ENCODE measurements at regions not wholly inside any gene's neighbourhood (a gene's known extent, or its start where the extent isn't known, plus 50 kb on each side); places are given as distances from the start of the nearest gene placed in this dataset. TPM values are rescaled to one million over a fixed set of nuclear protein-coding genes. Genes with fewer than 3 reads are reported as not detected.
"Not testable (repeated sequence)": the region's sequence is repeated elsewhere in the genome, so short reads cannot be mapped to it uniquely, and the experiment has no call there.

DNA sequence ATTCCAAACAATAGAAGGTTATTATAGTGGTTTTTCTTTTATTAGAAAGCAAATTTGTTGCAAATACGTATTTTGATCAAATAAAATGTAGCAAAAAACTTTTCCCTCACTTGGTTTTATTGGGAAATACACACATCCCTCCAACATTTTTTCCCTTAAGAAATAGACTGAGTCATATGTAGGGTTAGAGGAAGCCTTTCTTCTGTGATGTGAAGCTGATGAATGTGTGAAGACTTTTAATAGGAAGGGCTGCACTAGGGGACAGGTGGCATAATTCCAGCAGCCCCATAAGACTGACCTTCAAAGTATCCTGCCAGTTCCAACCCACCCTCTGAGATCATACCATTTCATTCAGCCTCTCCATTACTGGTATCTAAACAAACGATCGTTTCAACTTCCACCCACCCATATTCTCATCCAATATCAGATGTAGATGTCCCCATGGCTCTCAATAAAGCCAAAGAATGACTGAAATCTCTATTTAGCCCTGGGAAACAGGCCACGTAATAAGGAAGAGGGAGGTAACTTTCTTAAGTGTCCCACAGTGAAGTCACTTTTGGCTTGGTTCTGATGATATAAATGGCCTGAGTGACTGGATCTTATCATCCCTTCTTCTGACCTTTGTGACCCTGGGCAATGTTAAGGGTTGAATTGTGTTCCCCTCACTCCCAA is 64.7 kb upstream of the LPAR1 start:
- no peaks in the 10 kb centered on the region for H3K27me3 Mint-ChIP-seq

DNA sequence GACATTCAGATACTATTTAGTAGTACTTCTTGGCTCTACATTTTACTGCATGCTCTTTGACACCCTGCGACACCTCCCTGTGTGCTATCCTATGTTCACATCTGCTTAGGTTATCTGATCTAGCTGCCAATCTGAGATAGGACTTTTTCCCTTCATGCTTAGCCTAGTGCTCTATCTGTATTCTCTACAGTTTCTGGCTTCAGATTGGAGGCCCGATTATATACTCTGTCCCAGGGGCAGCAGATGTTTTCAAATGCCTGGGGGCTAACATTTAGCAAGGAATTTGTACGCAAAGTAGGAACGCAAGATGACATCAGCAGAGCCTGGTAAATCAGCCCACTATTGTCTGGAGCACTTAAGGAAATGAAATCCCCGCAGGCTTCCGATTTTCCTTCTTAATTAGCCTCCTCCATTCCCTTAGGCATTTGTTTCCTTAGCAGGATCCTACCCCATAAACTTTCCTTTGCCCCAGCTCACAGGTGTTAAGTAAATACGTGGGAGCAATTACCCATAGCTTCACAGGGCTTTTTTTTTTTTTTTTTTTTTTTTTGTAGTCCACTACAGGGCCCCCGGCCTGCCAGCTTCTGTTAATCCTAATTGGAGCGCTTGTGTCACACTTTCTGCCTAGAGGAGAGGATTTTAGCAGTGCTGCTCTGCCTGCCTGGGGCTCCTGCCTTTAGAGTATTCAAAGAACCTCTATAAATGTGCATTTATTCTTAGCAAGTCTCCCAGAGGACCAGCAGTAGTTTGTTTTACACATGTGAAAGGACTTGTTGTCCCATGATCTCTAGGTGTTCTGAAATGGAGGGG is 61.1 kb upstream of the LPAR1 start:
- Mint-ChIP-seq H3K9me3 (no peaks in the 10 kb centered on the region), H3K4me3 (no peak overlapping the region), H3K36me3 (no peaks in the 10 kb centered on the region), H3K4me1 (no peaks in the 10 kb centered on the region), H3K27me3 (no peaks in the 10 kb centered on the region), H3K27ac (no peak overlapping the region)
- ATAC-seq (ENCODE audit: low read depth) (no peak), DNase-seq (no peak)
- POLR2A ChIA-PET = no interaction called here

More for the DNA sequence above, 64.7 kb upstream of the LPAR1 start:
- Mint-ChIP-seq H3K36me3 (no peaks in the 10 kb centered on the region), H3K9me3 (no peaks in the 10 kb centered on the region), H3K4me1 (no peaks in the 10 kb centered on the region), H3K27ac (no peak overlapping the region), H3K4me3 (no peak overlapping the region)
- DNase-seq (no peak), ATAC-seq (ENCODE audit: low read depth) (no peak)
- POLR2A ChIA-PET = no interaction called here

DNA sequence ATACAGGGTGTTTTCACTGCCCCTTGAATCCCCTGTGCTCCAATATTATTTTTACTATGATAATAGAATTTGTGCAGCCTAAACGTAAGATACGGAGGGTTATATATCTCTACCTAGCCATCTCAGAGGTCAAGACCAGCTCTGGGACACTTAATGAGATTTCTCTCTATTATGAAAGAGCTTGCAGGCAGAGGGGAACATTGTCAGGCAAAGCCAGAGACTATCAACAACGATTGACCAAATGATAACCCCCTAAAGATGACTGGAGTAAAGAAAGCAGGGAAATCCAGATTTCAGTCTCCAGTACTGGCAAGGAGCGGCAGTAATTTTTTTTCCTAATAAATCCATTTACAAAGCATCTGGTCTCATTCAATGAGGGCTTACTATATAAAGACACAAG is 59.8 kb upstream of the LPAR1 start:
- no peaks in the 10 kb centered on the region for H3K4me1 Mint-ChIP-seq
- POLR2A ChIA-PET = no interaction called here
- DNase-seq (no peak), ATAC-seq (ENCODE audit: low read depth) (no peak)
- H3K9me3 Mint-ChIP-seq = no peaks in the 10 kb centered on the region
- H3K27ac Mint-ChIP-seq = no peak overlapping the region
- H3K27me3 Mint-ChIP-seq = no peaks in the 10 kb centered on the region
- H3K4me3 Mint-ChIP-seq = no peak overlapping the region
- H3K36me3 Mint-ChIP-seq = no peaks in the 10 kb centered on the region

DNA sequence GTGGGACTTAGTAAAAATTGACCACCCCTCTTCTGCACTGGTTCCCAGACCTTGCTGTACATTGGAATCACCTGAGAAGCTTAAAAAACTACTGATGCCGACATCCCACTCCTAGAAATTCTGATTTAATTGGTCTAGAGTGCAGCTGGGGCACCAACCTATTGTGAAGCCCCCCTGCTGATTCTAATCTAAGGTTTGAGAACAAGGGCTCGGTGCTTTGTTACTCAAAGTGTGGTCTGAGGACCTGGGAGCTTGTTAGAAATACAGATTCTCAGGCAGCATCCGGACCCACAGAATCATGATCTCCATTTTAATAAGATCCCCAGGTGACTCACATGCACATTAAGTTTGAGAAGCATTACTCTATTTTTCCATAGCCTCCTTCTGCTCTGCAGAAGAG is 57.8 kb upstream of the LPAR1 start:
- no peak for DNase-seq
- H3K4me1 Mint-ChIP-seq = no peaks in the 10 kb centered on the region
- no peaks in the 10 kb centered on the region for H3K9me3 Mint-ChIP-seq
- ATAC-seq (ENCODE audit: low read depth) = no peak
- H3K27me3 Mint-ChIP-seq = no peaks in the 10 kb centered on the region
- H3K36me3 Mint-ChIP-seq = no peaks in the 10 kb centered on the region
- H3K27ac Mint-ChIP-seq = no peak overlapping the region
- H3K4me3 Mint-ChIP-seq = no peak overlapping the region
- POLR2A ChIA-PET = no interaction called here

DNA sequence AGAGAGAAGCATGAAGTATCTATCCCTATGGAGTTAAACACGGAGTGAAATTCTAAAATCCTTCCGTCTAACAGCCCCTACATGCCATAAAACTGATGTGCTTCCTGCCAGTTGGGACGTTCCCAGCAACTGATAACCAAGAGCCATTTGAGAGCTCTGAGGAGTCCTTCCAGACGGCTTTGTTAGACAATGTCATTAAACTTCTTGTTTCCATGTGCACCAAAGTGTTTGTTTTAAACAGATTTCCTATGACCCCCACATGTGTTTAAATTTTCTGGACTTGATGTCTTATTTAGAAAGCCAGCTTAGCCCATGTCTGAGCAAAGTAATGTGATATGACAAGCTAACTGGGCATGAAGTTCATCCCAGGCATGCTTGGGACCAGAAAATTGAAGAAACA is 57.2 kb upstream of the LPAR1 start:
- Mint-ChIP-seq H3K27me3 (no peaks in the 10 kb centered on the region), H3K9me3 (no peaks in the 10 kb centered on the region), H3K27ac (no peak overlapping the region), H3K4me3 (no peak overlapping the region), H3K4me1 (no peaks in the 10 kb centered on the region), H3K36me3 (no peaks in the 10 kb centered on the region)
- DNase-seq (no peak), ATAC-seq (ENCODE audit: low read depth) (no peak)
- POLR2A ChIA-PET = no interaction called here

DNA sequence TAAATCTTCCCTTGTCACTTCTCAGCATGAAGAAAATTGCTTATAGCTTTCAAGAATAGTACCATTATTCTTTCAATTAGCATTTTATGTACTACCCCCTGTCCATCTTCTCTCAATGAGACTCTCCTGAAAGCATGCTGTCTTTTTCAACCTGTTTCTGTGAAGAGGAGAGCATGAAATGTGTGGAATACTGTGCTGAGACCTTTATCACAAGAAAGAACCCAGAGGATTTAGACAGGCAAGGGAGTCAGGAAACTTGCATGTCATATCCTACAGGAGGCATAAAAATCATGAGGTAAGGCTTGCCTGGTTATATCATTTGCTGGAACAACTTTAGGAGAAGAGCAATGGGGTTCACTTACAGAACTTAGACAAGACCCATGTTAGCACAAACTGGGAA is 56.7 kb upstream of the LPAR1 start:
- DNase-seq = no peak
- no peak for ATAC-seq (ENCODE audit: low read depth)
- Mint-ChIP-seq H3K36me3 (no peaks in the 10 kb centered on the region), H3K4me3 (no peak overlapping the region), H3K4me1 (no peaks in the 10 kb centered on the region), H3K27ac (no peak overlapping the region), H3K27me3 (no peaks in the 10 kb centered on the region), H3K9me3 (no peaks in the 10 kb centered on the region)
- POLR2A ChIA-PET = no interaction called here

DNA sequence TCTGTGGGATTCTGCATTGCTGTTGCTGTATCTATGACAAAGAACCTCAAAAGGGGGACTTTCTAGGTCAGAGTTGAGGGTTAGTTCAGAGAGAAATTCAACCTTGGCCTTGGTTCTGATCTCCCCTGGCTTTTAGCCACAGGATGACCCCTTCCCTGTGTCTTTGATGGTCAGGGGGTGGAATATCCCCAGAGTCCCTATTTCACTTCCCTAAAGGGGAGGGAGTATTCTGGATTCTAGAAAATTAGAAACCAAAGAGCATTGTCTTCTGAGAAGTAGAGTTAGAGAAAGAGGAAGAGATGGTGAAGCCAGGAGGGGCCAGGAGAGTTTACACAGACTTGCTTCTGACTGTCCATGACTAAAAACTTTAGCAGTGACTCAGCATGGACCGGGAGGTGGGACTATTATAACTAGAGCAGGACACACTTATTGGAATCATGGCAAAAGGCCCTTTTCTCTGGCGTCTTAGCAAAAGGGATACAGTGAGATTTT is 56.2 kb upstream of the LPAR1 start:
- ATAC-seq (ENCODE audit: low read depth) = no peak

DNA sequence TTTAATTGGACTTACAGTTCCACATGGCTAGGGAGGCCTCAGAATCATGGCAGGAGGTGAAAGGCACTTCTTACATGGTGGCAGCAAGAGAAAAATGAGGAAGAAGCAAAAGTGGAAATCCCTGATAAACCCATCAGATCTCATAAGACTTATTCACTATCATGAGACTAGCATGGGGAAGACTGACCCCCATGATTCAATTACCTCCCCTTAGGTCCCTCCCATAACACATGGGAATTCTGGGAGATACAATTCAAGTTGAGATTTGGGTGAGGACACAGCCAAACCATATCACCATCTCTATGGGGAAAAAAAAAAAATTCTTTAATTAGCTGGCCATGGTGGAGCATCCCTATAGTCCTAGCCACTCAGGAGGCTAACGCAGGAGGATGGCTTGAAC is 53.9 kb upstream of the LPAR1 start:
- H3K9me3 Mint-ChIP-seq; H3K27ac Mint-ChIP-seq; H3K4me1 Mint-ChIP-seq; ATAC-seq (ENCODE audit: low read depth); H3K27me3 Mint-ChIP-seq; H3K36me3 Mint-ChIP-seq; POLR2A ChIA-PET; DNase-seq; H3K4me3 Mint-ChIP-seq: not testable (repeated sequence)

More for the DNA sequence above, 56.2 kb upstream of the LPAR1 start:
- POLR2A ChIA-PET = no interaction called here
- H3K36me3 Mint-ChIP-seq = no peaks in the 10 kb centered on the region
- no peak overlapping the region for H3K4me3 Mint-ChIP-seq
- H3K27me3 Mint-ChIP-seq = no peaks in the 10 kb centered on the region
- H3K27ac Mint-ChIP-seq = no peak overlapping the region
- H3K9me3 Mint-ChIP-seq = no peaks in the 10 kb centered on the region
- no peak for DNase-seq
- H3K4me1 Mint-ChIP-seq = no peaks in the 10 kb centered on the region

Small RNA genes in the stretch of these regions (microRNA-seq; reads per million reads assigned to microRNA genes)
- not detected for gene MIR7702

Measured in activated naive CD8-positive, alpha-beta T cell treated with anti-CD3 and anti-CD28 coated beads, Interleukin-2, amount 10 ng/mL, durations not matched to agents 7 days and 5 days (primary cell).